RWPE1 (cell line): ENCODE measurements at regions not wholly inside any gene's neighbourhood (a gene's known extent, or its start where the extent isn't known, plus 50 kb on each side); places are given as distances from the start of the nearest gene placed in this dataset.

ENCODE experiments used
- CTCF ChIA-PET: fragments of 350-600 bp; sonication (Branson Sonifier 250); formaldehyde crosslinking; extraction: SDS; loops from one replicate; lab custom pipeline; 2021; lab: Yijun Ruan, JAX
- POLR2A ChIA-PET: fragments of 400-600 bp; formaldehyde crosslinking; extraction: SDS; loops from one replicate; lab custom pipeline; 2020; ENCODE audit warnings: antibody characterized with exemption; ENCODE audit not compliant: low non-redundant PET; lab: Yijun Ruan, JAX
- DNase-seq: peaks from one replicate; pipeline ENCODE4 v3.0.0; 2012; ENCODE audit warnings: low spot score
- H3K27ac ChIP-seq: fragments of 450-650 bp; 2 replicates; pipeline ENCODE4 v1.5.1; 2017
- TF ChIP-seq, protein P1 (sequence below): fragments of 450-650 bp; conservative IDR thresholded peaks from 2 replicates; pipeline ENCODE4 v1.5.1; 2017; ENCODE audit warnings: low read depth, mild to moderate bottlenecking

DNA sequence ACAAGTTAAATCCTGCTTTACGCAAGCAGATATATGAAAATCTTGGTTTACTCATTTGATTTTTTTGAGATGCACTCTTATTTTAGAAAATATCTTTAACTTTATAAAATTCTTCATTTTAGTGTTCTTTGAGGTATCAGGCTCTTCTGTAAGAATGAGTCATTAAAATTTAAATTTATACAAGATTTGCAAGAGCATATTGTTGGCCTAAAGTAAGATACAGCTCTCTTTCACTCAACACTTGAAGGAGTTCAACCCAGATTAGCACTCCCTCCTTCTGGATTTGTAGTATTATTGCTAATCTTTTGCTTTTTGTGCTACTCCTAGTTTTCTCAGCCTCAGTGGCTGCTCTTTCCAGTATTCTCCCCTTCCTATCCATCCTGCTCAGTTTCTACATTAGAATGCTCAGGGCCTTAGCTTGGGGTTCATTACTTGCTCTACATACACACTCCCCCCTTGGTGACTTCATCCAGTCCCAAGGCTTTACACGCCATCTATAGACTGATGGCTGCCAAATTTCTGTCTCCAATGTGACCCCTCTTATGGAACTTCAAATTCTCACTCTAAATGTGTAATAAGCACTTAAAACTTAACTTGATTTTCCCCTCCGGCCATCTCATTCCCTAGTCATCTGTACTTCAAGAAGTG, 425.3 kb upstream of the FANCL start:
- no peak for DNase-seq
- CTCF ChIA-PET, result no interaction called here
- POLR2A ChIA-PET, result no interaction called here
- no peak overlapping the region for H3K27ac ChIP-seq
- TF ChIP-seq, protein P1, sequence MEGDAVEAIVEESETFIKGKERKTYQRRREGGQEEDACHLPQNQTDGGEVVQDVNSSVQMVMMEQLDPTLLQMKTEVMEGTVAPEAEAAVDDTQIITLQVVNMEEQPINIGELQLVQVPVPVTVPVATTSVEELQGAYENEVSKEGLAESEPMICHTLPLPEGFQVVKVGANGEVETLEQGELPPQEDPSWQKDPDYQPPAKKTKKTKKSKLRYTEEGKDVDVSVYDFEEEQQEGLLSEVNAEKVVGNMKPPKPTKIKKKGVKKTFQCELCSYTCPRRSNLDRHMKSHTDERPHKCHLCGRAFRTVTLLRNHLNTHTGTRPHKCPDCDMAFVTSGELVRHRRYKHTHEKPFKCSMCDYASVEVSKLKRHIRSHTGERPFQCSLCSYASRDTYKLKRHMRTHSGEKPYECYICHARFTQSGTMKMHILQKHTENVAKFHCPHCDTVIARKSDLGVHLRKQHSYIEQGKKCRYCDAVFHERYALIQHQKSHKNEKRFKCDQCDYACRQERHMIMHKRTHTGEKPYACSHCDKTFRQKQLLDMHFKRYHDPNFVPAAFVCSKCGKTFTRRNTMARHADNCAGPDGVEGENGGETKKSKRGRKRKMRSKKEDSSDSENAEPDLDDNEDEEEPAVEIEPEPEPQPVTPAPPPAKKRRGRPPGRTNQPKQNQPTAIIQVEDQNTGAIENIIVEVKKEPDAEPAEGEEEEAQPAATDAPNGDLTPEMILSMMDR, result no peak

DNA sequence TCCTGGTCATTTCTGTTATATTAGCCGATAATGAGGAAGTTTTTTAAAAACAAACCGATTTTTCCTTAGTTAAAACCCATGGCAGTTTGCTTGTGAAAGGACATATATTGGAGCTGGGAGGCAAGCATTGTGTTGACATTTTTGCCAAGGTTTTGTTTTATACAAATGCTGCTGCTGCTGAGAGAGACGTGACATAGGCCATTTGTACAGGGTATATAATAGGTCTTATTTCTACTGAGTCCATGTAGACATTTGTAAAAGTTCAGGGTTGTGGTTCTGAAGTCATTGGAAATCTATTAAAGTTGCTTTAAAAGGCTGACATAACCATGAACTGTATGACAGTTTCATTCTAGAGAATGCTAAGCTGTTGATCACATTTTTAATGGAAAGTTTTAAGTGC, 424.0 kb upstream of the FANCL start:
- ChIA-PET POLR2A (no interaction called here), CTCF (no interaction called here)
- DNase-seq, result no peak
- H3K27ac ChIP-seq, result no peak overlapping the region
- TF ChIP-seq, protein P1, result no peak

DNA sequence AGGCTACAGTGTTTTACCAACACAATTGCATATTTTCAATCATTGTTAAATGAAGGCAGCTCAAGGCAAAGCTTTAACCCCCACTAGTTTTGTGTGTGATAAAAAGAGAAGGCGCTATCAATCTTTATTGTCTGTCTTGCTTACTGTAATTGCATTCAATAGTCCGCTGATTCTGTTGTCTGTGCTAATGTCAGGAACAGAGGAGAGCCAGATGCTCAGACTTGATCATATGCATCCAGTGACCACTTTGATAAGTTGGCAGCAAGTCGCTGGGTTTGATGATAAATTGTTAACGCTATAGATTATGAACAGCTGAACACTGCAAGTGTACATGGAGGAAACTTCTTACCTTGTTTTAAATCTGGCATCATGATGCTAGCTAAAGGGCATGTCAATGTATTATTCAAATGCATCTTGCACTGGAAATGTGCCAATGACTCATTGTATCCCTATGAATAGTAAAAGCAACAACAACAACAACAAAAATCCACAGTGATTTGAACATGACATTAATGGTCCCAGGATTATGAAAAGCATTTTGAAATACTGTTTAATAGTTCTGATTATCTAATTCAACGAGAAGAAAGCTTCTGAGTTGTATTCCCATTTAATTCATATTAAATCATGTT, 423.5 kb upstream of the FANCL start:
- CTCF ChIA-PET, result no interaction called here

DNA sequence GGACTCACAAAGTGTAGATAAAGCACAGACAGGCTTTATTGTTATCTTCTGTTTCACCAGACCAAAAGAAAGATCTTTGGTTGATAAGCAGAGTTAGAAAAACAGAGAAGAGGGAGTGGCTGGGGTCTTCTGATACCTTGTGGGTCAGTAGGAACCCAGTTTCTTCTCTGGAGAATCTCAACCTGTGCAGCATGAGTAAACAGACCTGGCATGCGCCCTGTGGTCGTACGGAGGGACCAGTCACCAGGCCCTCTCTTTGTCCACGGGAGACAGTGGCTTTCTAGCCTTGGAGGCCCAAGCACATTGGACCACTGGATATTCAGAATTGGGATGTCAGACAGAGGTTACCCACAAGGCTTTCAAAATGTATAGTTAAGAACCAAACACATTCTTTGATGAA, 418.9 kb upstream of the FANCL start:
- CTCF ChIA-PET, result interaction anchor here (0.7 kb wide), 1 partner anchor 1831 kb away, joined by 3 read pairs; no protein-coding TSS in a partner anchor
- DNase-seq, result no peak
- TF ChIP-seq, protein P1, result no peak
- POLR2A ChIA-PET, result no interaction called here
- H3K27ac ChIP-seq, result no peak overlapping the region

More for the DNA sequence above, 423.5 kb upstream of the FANCL start:
- TF ChIP-seq, protein P1, result no peak
- DNase-seq, result no peak
- no peak overlapping the region for H3K27ac ChIP-seq
- POLR2A ChIA-PET, result no interaction called here

DNA sequence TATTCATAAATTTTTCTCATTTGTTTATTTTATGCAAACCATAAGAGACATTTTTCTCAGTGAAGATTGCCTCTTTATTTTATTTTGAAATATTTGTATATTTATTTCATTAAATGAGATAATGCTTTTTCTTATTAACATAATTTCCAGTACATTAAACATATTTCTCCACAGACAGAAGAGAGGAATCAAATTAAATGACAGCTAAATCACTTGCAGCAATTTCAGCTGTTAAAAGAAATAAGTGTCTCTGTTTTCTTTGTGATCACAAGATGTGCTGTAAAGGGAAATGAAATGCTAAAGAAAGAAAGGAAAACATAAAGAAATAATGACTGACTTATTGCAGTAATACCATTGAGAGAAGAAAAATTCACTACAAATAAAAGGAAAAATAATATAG, 414.0 kb upstream of the FANCL start:
- ChIA-PET CTCF (no interaction called here), POLR2A (no interaction called here)
- no peak for DNase-seq
- TF ChIP-seq, protein P1, result no peak
- H3K27ac ChIP-seq, result no peak overlapping the region

DNA sequence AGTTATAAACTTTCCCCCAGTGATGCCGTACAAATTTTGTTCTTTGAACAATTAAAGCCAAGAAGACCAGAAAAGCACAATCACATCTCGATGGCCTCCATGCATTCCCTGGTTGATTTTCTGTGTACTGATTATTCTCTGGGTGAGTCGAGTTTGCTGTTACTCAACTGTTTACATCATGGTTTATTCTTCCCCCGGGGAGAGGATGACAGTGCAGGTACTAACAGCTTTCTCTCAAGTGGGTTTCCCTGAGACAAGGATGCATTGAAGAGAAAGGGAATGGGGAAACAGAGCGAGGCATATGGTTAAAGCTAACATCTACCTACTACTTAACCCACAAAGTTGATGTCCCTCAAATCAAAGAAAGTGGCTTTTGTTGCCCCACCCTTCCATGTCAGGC, 410.8 kb upstream of the FANCL start:
- TF ChIP-seq, protein P1, result no peak
- no peak for DNase-seq
- POLR2A ChIA-PET, result no interaction called here
- CTCF ChIA-PET, result no interaction called here
- H3K27ac ChIP-seq, result no peak overlapping the region
